ENCODE measurements at regions not wholly inside any gene's neighbourhood (a gene's known extent, or its start where the extent isn't known, plus 50 kb on each side); places are given as distances from the start of the nearest gene placed in this dataset.
"Not testable (repeated sequence)": the region's sequence is repeated elsewhere in the genome, so short reads cannot be mapped to it uniquely, and the experiment has no call there.

DNA sequence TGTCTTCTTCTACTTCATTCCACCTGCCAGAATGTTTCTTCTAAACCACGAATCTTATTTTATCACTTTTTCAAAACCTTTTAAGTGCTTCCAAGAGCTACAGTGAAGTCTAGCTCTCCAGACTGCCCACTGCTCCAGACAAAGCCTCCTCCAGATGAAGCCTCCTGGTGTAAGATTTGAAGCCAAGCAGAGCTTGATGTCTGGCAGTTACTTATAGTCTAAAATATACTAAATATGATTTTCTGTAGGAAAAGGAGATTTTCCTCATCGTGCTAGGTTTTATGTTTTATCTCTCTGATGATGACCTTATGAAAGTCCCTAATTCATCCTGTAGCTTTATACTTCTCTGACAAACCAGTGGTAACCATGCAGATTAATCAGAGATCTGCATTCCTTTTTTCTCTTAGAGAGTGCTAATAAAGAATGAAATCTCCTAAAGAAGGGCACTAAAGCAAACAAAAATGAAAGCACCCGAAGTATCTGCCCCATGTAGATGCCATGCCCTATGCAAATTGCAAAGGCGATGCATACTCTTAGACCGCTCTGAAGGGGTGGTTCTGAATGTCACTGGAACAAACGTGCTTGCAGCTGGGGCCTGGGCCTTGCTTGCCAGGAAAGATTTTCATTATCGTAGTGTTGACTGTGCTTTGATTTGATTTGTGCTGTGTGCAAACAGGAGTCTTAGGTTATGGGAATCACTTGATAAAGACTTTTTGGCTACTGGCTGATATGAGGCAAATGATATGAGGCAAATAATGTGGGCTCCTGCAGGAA, 314.2 kb downstream of the PID1 start:
- DNase-seq, result no peak

DNA sequence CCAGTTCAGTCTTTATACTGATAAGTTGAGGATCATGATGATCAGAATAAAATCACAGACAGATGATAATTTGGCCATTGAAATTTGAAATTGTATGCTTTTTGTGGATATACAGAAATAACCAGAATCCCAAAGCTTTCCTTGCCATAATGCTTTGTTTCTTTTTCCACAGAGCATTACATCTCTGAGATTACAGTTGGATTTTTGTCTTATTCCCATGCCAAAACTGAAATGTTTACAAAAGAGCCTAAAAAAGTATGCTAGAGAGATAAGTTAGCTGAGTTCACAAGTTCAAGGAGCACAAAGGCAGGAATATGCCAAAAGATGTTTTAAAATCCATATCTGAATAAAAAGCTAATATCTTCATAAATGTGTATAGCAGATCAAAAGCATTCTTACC, 321.3 kb downstream of the PID1 start:
- no peak for DNase-seq

DNA sequence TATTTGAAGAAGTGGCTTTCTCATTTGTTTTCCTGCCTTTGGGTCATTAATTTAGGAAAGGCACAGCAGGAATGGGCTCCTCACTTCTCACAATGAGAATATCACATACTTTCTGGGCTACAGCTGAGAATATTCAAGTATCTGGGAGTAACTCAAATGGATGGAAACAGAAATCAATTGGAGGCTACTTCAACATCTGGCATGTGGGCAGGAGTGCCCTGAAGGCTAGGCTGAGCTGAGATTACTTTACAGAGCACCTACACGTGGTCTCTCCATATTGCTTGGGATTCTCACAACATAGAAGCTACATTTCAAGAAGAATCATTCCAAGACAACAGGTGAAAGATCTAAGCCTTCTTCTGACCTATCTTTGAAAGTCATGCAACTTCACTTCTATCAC, 325.4 kb downstream of the PID1 start:
- no peak for DNase-seq

DNA sequence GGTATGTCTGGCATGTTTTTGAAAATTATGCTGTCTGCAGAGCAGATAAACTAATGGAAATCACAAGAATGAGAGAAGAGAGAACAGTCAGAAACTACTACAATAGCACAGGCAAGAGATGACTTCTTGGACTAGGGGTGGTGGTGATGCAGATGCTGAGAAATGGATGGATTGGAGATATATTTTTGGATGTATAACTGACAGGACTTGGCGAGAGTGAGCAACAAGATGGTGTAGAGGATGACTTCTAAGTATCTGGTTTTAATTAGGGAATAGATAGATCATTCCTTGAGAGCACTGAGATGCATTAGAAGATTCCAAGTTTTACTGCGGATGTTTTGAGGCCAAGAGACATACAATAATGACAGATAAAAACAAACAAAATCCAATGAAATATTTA, 328.2 kb downstream of the PID1 start:
- DNase-seq, result no peak

DNA sequence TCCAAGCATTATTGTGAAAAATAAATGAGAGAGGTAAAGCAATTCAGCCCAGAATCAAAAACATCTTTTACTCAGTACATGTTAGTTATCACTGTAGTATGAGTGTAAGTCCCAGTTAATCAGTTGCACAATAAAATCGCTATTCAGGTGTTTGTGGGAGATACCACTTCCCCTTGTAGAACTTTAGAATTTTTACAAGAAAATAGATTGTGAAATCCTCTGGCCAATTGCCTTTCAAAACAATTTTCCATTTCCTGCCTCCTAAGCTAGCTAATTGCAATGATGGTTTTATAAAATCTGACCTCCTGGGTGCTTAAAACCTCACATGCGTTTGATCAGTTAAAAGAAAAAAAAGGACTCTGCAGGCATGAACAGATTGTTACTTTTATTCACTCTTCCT, 332.5 kb downstream of the PID1 start:
- DNase-seq, result no peak

DNA sequence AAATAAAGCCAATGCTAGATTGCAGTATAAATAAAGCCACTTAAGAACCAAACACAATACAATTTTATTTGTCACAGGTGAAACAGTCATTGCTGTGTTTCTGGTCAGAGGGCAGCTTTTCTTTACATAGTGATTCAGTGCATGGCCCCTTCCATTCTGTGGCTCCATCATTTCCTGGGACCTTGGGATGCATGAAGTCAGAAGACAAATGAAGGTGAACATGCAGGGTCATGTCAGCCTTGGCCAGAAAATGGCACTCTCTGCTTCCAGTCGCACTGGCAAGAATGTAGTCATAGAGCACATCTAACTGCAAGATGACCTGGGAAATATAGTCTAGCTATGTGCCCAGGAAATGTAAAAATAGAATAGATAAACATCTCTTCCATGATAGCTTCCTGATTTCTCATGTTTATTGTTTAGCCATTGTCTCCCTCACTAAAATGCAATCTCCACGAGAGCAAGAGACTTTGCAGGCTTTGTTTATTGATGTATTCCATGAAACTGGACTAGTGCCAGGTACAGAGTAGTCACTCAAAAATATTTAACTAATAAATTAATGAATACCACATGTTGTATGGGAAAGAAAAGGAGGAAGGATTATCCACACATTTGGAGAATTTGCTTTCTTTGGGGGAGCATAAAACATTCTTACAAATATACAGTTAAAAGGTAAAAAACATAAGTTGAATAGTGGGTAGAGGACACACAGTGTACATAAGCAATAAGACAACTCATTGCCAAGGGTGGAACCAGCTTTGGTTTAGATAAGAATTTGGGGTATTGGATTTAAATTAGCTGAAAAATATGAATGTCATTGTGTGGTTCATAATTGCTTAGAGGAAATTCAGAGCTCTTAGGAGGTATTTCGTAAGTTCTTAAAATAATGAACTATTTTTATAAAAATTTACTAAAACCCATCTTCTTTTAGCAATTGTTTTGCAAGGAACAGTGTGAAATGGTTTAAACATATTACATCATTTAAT, 343.8 kb downstream of the PID1 start:
- DNase-seq, result no peak

DNA sequence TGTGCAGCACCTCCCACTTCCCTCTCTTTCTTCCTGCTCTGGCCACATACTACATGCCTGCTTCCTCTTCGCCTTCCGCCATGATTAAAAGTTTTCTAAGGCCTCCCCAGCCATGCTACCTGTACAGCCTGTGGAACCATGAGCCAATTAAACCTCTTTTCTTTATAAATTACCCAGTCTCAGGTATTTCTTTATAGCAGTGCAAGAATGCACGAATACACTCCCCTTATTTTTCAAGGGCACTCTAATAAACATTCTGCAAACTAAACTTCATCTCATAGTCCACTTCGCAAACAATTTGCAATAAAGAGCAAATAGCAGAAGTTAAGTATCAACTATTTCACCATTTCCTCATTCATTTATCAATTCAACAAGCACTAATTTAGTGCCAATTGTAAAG, 351.3 kb downstream of the PID1 start:
- DNase-seq, result no peak

DNA sequence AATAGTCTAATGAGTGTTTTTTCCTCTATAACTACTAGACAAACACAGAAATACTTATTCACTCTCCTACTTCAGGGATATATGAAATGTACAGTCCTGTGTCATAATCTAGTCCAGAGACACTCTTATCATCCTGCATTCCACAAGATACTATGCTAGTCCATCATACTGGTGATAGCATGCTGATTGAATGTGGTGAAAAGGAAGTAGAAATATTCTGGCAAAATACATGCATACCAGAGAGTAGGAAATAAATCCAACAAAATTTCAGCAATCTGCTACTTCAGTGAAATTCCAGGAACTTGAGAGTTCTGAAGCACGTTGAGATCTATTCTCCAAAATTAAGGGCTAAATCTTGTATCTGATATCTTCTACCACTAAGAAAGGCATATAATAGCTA, 353.9 kb downstream of the PID1 start:
- no peak for DNase-seq

DNA sequence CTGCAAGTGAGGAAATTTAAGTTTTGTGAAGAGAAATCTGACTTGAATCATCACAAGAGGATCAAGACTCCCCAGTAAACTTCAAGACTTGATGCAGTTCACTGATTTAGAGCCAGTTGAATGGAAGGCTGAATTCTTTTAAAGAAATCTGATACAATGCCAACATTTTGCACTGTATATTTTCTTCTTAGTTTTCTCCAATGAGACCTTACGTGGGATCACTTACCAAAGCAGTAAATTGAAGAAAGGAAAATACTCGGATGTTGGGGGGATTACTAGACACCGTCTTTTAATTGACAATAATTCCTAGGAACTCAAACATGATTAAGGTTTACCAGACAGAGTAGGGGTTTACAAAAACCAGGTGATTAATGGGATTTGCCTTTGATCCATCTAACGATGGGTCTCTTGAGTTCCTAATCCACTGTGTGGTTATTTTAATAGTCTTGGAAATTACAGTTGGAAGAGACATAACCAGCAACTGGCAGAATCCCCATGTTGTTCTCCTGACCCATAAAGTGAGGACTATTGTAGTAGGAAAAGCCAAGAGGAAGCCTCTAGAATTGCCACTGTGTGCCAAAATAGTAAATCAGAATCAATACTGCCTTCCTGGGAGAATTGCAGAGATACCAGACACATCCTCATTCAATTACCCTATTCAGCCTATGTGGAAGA, 354.5 kb downstream of the PID1 start:
- DNase-seq, result no peak

DNA sequence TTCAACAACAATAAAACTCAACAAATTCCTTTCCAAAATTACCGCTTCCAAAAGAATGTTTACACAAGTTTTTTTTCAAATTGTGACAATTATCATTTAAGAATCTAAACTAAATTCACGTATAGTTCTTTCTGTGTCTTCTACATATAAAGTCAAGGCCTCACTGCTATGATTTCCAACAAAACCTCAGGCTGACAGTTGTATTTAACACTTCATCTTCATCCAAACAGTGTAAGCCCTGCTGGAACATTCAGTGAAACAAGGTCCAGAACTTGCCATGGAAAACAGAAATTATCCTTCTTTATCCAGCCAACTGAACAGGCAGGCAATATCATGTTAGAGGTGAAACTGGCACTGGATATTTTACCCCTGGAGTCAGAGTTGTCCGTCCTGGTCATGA, 357.9 kb downstream of the PID1 start:
- DNase-seq, result no peak

DNA sequence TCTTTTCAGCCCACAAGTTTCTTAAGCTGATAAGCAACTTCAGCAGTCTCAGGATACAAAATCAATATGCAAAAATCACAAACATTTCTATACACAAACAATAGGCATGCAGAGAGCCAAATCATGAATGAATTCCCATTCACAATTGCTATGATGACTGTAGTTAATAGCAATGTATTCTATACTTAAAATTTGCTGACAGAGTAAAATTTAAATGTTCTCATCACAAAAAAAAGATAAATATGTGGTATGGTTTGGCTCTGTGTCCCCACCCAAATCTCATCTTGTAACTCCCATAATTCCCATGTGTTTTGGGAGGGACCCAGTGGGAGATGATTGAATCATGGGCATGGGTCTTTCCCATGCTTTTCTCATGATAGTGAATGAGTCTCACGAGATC, 360.2 kb downstream of the PID1 start:
- not testable (repeated sequence) for DNase-seq

DNA sequence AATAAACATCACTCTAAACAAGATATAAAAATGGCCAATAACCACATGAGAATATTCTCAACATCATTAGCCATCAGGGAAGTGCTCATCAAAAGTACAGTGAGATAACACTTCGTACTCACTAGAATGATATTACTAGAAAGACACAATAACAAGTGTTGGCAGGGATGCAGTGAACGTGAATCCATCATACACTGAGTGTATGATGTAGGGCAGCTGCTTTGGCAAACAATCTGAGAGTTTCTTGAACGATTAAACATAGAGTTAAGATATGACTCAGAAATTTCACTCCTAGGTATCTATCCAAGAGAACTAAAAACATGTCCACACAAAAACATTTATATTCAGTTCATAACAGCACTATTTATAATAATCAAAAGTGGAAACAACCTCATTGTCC, 368.9 kb downstream of the PID1 start:
- DNase-seq, result no peak

DNA sequence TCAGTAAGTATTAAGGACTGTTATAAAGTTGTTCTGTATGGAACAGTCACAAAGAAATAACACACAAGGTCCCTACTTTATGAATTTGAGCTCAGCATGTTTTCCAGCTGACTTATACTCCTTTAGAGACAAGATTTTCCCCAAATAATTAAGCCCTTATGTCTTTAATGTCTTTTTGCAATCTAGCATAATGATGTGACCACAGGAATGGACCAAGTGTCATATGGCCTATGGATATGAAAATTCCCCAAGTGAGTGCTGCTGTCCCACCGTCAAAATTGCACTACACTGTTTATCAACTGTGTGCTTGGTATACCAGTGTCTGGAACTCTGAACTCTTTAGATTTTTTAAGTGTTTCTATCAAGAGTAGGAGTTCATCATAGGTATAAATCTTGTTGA, 369.6 kb downstream of the PID1 start:
- DNase-seq, result no peak

DNA sequence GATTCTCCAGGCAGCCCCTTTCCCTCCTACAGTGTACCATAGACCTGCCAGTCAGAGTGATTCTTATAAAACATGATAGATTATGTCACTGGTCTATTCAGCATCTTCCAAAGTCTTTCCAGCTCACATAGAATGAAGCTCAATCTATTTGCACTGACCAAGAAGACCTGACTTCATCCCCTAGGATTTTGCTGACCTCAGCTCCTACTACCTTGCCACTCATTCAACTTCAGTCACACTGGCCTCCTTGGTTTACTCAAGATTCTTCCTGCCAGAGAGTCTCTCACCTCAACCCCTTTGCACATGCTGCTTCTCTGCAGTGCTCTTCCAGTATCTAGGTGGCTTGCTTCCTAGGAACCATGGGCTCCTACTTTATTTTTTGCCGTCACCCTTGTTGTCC, 392.9 kb downstream of the PID1 start:
- DNase-seq, result no peak

DNA sequence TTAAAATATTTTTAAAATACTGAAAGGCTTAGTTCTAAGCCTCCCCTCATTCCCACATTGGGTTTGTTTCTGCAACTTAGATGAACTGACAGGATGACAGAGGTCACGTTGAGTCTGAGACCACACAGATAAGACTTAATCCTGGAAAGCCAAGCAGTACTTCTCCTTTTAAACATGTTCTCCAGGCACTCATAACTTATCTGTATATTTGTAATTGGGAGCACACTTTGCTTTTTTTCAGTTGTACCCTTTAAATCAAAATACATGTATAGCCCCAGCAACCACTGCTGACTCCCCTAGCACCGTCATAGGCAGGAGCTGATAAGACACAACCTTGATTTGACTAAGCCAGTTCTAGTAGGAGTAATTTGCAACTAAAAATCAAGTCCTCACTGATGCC, 394.8 kb downstream of the PID1 start:
- DNase-seq, result no peak

DNA sequence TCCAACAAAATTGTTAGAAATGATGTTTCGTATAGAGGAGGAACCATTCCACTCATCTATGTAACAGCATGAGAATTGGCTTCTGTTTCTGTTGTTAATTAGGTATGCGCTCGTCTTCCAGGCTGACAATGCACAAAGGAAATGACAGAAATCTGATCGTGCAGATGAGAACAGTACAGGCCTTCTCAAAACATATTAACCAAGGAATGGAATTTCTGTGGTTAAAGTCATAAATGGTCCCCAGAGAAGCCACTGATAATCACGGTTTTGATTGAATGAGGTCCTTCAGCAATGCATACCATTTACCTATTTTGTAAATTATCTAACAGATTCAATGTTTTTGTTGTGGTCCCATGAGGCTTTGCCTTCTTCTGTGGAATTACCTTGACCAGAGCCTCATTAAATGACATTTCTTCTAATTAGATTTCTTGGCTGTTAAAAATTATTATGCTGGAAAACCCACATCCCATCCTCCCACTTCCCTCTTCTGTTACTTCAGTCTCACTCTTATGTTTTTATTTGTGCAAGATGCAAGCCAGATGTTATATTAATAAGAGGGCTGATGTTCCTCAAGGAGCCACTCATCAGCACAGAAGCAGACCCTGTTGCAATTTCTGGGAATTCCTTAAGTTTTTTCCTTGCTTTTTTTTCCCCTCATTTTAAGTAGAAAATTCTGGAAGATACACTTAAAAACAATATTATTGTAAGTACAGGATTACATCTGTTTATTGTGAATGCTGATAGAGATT, 395.8 kb downstream of the PID1 start:
- DNase-seq, result no peak

DNA sequence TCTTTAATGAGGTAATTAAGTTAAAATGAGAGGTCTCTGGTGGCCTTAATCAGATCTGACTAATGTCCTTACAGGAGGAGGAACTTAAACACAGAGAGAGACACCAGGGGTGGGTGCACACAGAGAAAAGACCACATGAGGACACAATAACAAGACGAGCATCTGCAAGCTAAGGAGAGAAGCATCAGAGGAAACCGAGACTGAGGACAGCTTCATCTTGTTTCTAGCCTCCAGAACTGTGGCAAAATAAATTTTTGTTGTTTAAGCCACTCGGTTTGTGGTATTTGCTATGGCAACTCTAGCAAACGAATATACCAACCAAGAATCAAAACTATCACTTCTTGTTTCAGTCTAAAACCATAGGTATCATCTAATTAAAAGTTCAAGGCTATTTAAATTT, 400.1 kb downstream of the PID1 start:
- no peak for DNase-seq

DNA sequence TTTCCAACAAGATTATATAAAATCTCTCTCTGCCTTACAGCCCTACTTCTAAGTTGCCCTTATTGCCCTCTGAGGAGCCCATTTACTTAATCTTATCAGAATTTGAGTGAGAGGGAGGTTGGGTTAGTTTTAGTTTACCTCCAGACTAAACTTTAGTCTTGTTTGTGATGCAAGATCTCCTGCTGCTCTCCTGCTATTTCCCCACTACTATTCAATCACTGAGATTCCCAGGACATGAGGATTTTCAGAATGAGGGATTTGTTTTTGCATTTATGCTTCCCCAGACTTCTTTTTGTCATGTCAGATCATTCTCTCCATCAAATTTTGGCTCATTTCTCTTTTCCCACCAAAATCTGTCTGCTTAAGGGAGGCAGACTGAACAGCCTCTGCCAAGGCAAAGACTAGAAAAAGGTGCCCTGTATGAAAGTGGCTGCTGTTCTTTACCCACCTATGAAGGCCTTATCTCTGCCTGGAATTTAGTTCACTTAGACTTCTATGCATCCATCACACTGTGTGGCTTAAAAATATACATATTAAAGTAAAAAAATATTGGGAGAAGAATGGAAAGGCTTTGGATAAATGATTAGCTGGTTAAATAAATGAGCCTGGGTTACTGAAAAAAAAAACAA, 401.3 kb downstream of the PID1 start:
- DNase-seq, result no peak

DNA sequence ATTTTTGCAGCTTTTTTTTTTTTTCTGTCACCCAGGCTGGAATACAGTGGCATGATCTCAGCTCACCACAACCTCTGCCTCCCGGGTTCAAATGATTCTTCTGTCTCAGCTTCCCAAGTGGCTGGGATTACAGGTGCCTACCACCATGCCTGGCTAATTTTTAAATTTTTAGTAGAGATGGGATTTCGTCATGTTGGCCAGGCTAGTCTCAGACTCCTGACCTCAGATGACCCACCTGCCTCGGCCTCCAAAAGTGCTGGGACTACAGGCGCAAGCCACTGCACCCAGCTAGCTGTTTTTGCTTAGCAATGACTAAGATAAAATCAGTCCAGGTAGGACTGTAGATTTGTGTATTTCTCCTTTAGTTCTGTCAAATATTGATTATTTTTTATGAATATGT, 403.7 kb downstream of the PID1 start:
- DNase-seq, result no peak

DNA sequence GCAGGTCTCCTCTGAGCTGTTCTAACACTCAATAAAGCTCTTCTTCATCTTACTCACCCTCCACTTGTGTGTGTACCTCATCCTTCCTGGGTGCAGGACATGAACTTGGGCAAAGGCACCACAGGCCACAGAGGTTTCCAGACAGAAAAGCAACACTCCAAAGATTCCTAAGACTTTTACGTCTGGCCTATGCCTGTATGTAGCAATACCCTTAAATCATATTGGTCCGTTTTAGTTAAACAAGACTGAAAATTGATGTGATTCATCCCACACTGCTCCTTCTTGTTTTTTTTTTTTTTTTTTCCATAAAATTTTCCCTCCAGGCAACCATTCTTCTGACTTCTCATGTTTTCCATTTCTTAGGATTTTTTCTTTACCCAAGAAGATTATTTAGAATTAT, 404.3 kb downstream of the PID1 start:
- DNase-seq, result no peak

DNA sequence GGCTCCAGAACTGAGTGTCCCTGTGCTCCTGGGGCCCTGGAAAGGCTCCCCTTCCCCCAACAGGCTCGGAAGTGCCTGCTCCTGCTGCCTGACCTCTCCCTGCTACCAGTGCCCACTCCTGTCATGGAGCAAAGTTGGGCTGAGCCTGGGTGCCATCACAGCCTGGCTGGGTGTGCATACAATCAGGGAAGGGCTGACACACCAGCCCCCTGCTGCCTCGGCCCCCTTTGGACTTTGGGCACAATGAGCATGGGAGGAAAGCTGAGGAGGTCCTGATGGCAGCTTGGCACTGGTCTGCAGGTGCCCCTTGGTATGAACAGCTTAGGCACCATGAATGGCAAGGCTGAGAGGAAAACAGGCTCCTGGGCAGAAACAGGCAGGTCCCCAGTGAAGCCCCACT, 405.0 kb downstream of the PID1 start:
- no peak for DNase-seq

DNA sequence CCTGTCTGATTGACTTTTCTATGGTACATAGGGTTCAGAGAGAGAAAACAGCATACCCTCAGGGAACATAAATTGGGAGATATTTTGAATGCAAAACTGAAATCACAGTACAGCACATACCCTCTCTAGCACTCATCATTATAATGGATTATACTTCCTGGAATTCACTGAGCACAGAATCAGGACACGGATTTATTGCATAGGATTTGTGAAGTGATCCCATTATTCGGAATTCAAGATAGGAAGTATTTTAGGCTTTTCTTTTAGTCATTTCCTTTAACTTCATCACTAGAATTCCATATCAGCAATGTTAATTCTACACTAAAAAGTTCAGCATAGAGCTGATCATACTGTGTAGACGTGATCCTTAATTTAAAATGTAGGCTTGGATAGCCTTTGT, 407.0 kb downstream of the PID1 start:
- DNase-seq, result no peak

Data from NCI-H146 (cell line).